NCI-H146 treated with DMSO at 0.1 percent for 48 hours (cell line): ENCODE measurements at regions not wholly inside any gene's neighbourhood (a gene's known extent, or its start where the extent isn't known, plus 50 kb on each side); places are given as distances from the start of the nearest gene placed in this dataset.

Experiments used
- DNase-seq: peaks from one replicate; lab custom pipeline; 2025; ENCODE audit not compliant: unreplicated experiment; lab: John Stamatoyannopoulos, UW

GRCh38 chr21:38147391-38147790 lies 109.4 kb upstream of the KCNJ15 start:
- no peak for DNase-seq

DNA sequence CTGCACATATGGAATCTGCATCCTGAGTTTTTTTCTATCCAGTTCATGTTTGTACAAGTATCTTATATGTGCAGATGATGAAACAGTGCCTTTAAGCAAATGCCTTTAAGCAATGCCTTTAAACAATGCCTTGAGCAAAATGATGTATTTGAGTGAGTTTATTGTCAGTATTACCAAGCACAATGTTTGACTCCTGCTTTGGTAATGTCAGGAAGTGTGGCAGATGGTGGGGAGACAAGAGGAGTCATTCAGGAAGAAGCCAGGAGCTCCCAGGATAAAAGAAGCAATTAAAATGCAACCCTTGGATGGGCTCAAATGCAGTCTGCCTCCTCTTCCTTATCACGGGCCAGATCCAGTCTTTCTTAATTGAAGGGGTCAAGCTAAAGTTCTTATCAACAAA lies 108.7 kb upstream of the KCNJ15 start:
- DNase-seq: no peak

DNA sequence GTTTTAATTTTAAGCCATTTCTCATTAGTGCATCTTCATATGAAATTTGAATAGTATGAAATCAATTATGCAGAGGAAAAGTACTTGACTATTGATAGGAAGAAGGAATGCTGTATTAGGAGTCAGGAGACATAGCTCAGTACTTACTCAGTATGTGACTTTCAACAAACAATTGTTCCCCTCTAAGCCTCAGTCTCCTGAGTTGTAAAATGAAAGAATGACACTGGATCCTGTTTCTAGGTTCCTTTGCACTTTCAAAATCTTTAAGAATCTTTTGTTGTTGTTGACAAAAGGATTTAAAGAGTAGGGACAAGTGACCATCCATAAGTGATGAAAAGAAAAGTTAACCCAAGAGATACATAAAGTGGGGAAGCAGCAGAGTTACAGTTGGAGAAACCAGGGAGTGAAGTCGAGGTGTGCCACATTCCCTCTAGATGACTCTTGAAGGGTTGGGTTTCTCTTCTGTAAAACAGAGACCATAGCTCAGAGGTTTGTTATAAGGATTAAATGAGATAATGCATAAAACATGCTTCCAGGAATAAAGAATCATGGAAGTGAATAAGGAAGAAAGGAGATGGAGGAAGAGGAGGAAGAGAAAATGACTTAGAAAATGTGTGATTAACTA lies 105.7 kb upstream of the KCNJ15 start:
- no peak for DNase-seq

DNA sequence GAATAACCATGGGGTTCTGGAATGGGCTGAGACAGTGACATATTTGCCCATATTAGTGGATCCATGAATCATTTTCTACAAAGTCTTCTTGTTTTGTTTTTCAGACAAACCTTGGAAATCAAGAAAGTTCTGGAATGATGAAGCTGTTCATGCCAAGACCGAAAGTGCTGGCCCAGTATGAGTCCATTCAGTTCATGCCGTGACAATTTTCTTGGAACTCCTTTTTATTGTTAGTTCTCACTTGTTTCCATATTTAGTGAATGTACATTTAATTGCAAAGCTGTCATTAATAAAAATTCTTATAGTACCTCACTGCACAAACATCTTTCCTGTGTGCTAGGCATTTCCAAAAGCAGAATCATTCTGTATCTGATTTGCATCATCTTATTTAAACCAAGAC lies 100.6 kb upstream of the KCNJ15 start:
- DNase-seq: no peak

GRCh38 chr21:38159355-38159754 lies 97.4 kb upstream of the KCNJ15 start:
- DNase-seq: no peak

DNA sequence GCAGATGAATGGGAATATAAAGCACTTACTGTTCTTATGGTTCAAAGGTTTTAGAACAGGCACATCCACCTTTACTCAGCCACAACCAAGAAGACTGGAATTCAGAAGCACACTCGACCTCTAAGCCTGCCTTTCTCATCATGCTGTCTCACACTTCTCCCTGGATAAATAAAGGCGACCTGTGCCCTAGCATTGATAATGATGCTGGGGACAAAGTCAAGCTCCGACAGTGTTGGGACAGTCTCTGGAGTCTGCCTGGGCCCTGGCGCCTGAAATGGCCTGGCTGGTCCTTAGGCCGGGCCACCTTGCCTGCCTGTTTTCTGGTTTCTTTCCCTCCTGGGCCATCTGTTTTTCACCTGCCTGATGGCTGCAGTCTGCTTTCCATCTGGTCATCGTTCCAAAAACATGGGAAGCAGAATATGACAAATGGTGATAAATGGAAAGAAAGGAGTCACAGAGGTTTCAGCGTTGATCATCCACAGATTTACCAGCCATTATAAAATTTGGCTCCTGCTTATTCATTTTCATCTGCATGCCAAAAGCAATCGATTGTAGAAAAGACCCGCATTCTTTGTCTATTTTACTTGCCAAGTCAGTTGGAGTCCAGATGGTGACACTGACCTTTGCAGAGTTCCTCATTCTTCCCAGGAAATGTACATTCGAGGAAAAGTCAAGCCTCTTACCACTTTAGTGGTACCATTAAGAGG lies 91.2 kb upstream of the KCNJ15 start:
- no peak for DNase-seq

DNA sequence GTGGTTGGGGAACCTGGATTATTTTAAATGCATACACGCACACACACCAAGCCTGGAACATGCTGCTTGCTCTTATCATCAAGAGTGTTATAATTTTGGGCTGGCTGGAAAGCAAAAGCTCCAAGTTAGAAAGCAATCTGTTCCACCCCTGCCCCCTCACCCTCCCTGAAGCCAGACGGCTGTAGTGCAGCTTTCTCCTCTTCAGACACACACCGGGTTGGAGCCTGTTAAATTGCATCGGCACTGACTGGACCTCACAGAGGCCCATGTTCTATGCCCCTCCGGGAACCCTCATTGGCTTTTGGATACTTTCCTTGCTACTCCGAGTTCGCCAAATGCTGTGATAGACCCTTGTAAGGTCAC lies 90.6 kb upstream of the KCNJ15 start:
- DNase-seq: no peak

- DNase-seq: no peak
These were observed 89.4 kb upstream of the KCNJ15 start for GRCh38 chr21:38167345-38167744.

DNA sequence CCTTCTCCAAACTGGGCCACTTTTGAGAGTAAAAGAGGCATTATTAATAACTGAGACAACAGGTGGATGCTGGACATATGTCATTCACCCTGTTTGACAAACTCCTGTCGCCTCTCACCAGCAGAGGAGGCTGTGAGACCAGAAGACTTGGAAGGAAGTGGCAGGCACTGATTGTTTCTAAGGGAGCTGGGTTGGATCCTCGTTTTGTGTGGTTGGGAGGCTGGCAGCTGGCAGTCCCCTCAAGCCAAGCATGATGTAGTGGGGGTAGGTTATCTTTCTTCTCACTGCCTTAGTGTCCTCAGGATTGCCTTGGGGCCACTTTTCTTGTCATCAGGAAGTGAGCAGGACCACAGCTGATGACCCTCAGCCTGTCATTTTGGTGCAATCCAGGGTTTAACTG lies 86.5 kb upstream of the KCNJ15 start:
- no peak for DNase-seq

- DNase-seq: no peak
These were observed 85.8 kb upstream of the KCNJ15 start for GRCh38 chr21:38170704-38171682.

GRCh38 chr21:38171723-38172344 lies 85.0 kb upstream of the KCNJ15 start:
- DNase-seq: no peak

DNA sequence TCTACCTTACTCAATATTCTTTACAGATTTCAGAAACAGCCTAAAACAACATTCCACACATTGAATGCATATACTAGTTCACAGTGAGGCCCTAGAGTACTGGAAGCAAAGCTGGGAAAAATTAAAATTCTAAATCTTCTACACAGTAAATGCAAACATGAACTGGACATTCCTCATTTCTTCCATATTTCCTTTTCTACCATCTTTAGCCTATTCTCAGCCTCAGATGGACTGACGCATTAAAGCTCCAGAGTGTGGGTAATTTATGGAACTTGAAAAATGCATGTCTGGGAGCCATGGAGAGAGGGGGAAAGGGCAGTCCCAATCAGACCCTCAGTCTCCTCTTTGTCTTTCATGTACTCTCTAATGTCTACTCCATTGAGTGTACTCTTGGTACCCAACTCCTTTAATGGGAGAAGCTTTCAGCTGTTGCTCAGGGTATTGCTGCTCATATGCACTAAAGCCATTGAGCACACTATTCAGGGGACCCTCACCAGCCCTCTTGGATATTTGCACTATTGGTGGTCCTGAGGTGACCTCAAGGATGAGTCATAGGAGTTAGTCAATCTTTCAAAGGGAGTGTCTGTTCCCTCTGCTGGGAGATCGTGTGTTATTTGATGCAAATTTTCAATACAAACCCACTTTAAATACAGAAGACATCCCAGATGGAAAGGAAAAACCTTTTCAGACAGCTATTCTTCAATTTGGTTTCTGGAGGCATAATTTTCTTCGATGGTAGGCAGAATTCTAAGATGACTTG lies 83.3 kb upstream of the KCNJ15 start:
- DNase-seq: no peak

- DNase-seq: no peak
These were observed 81.5 kb upstream of the KCNJ15 start for GRCh38 chr21:38175306-38175705.

GRCh38 chr21:38177919-38178652 lies 78.7 kb upstream of the KCNJ15 start:
- no peak for DNase-seq

DNA sequence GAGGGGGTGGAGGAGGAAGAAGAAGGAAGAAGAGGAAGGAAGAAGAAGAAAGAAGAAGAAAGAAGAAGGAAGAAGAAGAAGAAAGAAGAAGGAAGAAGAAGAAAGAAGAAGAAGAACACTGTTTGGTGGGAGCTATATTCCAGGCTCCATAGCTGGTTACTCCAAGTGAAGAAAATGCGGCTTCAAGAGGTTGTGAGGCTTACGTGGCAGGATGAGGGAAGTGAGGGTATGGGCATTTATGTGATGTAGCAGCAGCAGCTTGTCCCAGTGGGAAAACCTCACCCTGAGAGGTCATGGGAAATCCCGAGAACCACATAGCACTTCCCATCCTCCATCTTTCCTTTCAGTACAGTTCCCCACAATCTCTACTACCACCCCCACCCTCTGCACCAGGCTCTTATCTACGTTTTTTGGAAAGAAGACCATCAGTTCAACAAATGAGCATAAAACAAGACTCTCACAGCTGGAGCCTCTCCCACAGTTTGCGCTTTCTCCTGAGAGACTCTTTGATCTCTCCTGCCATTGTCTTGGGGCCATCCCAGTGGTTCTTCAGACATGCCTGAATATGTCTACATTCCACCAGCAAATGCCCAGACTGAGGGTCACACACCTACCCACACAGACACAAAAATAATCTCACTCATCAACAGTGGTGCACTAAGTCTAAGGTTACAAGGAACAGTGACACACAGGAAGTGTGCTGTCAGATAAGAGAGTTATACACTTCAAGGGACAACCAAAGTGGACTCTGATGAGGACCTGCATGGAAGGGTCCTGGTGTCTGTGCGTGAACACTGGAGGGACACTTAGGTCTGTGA lies 77.9 kb upstream of the KCNJ15 start:
- DNase-seq: no peak

- no peak for DNase-seq
These were observed 77.3 kb upstream of the KCNJ15 start for GRCh38 chr21:38179511-38179910.

- no peak for DNase-seq
These were observed 75.7 kb upstream of the KCNJ15 start for GRCh38 chr21:38181096-38181495.

GRCh38 chr21:38182370-38182985 lies 74.3 kb upstream of the KCNJ15 start:
- DNase-seq: no peak

DNA sequence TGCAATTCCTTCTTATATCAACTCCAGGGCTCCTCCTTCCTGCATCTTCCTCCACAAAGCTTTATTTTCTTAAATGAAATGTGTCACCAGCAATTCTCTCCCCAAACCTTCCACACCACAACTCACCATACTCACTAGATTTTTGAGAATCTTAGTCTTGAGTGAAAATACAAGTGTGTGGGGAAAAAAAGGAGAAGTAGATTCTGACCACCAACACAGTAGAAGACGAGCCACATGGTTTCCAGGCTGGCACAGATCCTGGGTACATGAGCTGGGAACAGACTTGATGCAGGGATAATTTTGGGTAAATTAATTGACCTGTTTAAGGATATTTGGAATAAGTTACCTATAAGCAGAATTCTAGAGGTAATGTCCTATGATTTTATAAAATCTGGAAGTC lies 72.8 kb upstream of the KCNJ15 start:
- no peak for DNase-seq
